ENCODE measurements at regions not wholly inside any gene's neighbourhood (a gene's known extent, or its start where the extent isn't known, plus 50 kb on each side); places are given as distances from the start of the nearest gene placed in this dataset.

GRCh38 chr5:162474239-162474638, 406.7 kb downstream of the GABRG2 start:
- Histone ChIP-seq H2AFZ (replicated peaks; ENCODE audit: low read length, poor library complexity) (no peak overlapping the region), H2AK5ac (ENCODE audit: low read depth, low read length) (no peak overlapping the region), H3K79me1 (ENCODE audit: low read depth in 1 of 2, low read length in 2 of 2) (no peaks in the 10 kb centered on the region), H3K56ac (ENCODE audit: extremely low read depth, insufficient read depth, low read length) (no peak overlapping the region), H3K27ac (ENCODE audit: insufficient read depth, low read length) (no peak overlapping the region), H3K36me3 (ENCODE audit: control insufficient read depth, insufficient read depth, low read length) (no peaks in the 10 kb centered on the region), H2BK120ac (ENCODE audit: low read depth, low read length) (no peak overlapping the region), H3K4me2 (ENCODE audit: low read depth, low read length) (no peak overlapping the region), H3K4ac (ENCODE audit: low read depth, low read length) (no peak overlapping the region), H3K4me3 (ENCODE audit: insufficient read depth, low read depth, low read length) (no peak overlapping the region), H3K9me3 (ENCODE audit: control insufficient read depth, insufficient read depth, low read length) (peaks cover 14% of the 10 kb centered on the region), H3K27me3 (ENCODE audit: control insufficient read depth, insufficient read depth, low read length) (no peaks in the 10 kb centered on the region), H3K23ac (ENCODE audit: low read depth, low read length) (no peak overlapping the region), H2AK9ac (replicated peaks; ENCODE audit: low read depth, low read length, poor library complexity) (no peak overlapping the region), H3K4me1 (ENCODE audit: control insufficient read depth, insufficient read depth, low read length) (no peaks in the 10 kb centered on the region), H4K5ac (ENCODE audit: low read depth, low read length) (no peak overlapping the region), H3K18ac (ENCODE audit: low read depth, low read length) (no peak overlapping the region), H3K9me1 (ENCODE audit: insufficient read depth, low read length) (no peaks in the 10 kb centered on the region), H4K91ac (ENCODE audit: insufficient read depth, low read depth, low read length) (no peak overlapping the region), H3K14ac (replicated peaks; ENCODE audit: low read depth, low read length) (no peak overlapping the region), H3K9ac (ENCODE audit: low read depth, low read length) (no peak overlapping the region), H4K8ac (ENCODE audit: low read depth in 2 of 2, low read length in 2 of 2) (no peak overlapping the region), H4K20me1 (ENCODE audit: insufficient read depth, low read length) (no peaks in the 10 kb centered on the region), H2BK5ac (ENCODE audit: low read depth, low read length, poor library complexity, severe bottlenecking) (no peak overlapping the region), H2BK15ac (ENCODE audit: low read depth, low read length) (no peak overlapping the region), H2BK20ac (ENCODE audit: low read depth, low read length) (no peak overlapping the region)
- in situ Hi-C loops (cut with MboI; ENCODE audit: low sequenced_read_pairs) (no loop called here), intact Hi-C loops (cut with micrococcal nuclease) (no loop called here), dilution Hi-C loops (cut with HindIII; ENCODE audit: low sequenced_read_pairs, unreplicated experiment) (no loop called here)
- DNase-seq (no peak), ATAC-seq (ENCODE audit: low read depth) (no peak)
- POLR2A ChIA-PET (ENCODE audit: unreplicated experiment), result no interaction called here
- TF ChIP-seq MXI1 (IDR thresholded peaks at IDR 0.05; ENCODE audit: borderline replicate concordance, low read depth, low read length) (no peak), USF2 (IDR thresholded peaks at IDR 0.05; ENCODE audit: low read depth, low read length) (no peak), CHD1 (IDR thresholded peaks at IDR 0.05; ENCODE audit: low read depth, low read length) (no peak), RAD21 (IDR thresholded peaks at IDR 0.05; ENCODE audit: low read length) (no peak), RFX5 (IDR thresholded peaks at IDR 0.05; ENCODE audit: low read depth, low read length) (no peak), CTCF (conservative IDR thresholded peaks at IDR 0.05; ENCODE audit: low read depth, low read length) (no peak), MAFK (IDR thresholded peaks at IDR 0.05; ENCODE audit: low read depth, low read length) (no peak), RCOR1 (IDR thresholded peaks at IDR 0.05; ENCODE audit: insufficient replicate concordance, low read length) (no peak), MAZ (IDR thresholded peaks at IDR 0.05; ENCODE audit: borderline replicate concordance, low read depth, low read length) (no peak), POLR2A (IDR thresholded peaks at IDR 0.05; ENCODE audit: low read depth, low read length) (no peak), CEBPB (IDR thresholded peaks at IDR 0.05; ENCODE audit: low read depth, low read length) (no peak), ELK1 (IDR thresholded peaks at IDR 0.05; ENCODE audit: borderline replicate concordance, low read depth, low read length) (no peak), BHLHE40 (IDR thresholded peaks at IDR 0.05; ENCODE audit: low read depth, low read length) (no peak), SMC3 (IDR thresholded peaks at IDR 0.05; ENCODE audit: low read depth, low read length) (no peak), FOS (IDR thresholded peaks at IDR 0.05; ENCODE audit: low read depth, low read length) (no peak), NFE2L2 (IDR thresholded peaks at IDR 0.05; ENCODE audit: low read depth, low read length) (no peak)
- CTCF ChIA-PET, result interaction anchor here (0.6 kb wide), 1 partner anchor 9 kb away, joined by 3 read pairs; no protein-coding TSS in a partner anchor
- no TSS peak for BruUV-seq (replicated peaks)

All from IMR-90 (cell line).